GM18870 (cell line): ENCODE measurements at regions not wholly inside any gene's neighbourhood (a gene's known extent, or its start where the extent isn't known, plus 50 kb on each side); places are given as distances from the start of the nearest gene placed in this dataset.
"Not testable (repeated sequence)": the region's sequence is repeated elsewhere in the genome, so short reads cannot be mapped to it uniquely, and the experiment has no call there.

ENCODE experiments used
- ATAC-seq: cut with Tn5 transposase; IDR thresholded peaks from one replicate; pipeline ENCODE4 v1.9.1; 2021; ENCODE audit warnings: moderate library complexity; ENCODE audit not compliant: unreplicated experiment

DNA sequence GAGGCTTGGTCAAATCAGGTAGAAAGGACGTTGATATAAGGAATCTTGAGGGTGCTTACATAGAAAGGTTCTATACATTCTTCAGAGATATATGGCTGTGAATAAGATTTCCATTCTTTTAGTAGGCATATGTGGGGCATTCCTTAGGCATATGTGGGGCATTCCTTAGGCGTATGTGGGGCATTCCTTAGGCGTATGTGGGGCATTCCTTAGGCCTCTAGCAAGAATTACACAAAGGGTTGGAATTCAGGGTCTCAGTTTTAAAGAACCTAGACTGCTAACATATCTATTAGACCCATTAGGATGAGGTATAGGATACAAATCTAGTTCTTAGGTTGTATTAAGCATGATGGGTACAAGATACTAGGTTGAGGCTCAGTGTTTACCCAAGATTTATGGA is 607.8 kb downstream of the SI start:
- ATAC-seq, result no peak

GRCh38 chr3:164468055-164468454 is 610.2 kb downstream of the SI start:
- ATAC-seq, result no peak

DNA sequence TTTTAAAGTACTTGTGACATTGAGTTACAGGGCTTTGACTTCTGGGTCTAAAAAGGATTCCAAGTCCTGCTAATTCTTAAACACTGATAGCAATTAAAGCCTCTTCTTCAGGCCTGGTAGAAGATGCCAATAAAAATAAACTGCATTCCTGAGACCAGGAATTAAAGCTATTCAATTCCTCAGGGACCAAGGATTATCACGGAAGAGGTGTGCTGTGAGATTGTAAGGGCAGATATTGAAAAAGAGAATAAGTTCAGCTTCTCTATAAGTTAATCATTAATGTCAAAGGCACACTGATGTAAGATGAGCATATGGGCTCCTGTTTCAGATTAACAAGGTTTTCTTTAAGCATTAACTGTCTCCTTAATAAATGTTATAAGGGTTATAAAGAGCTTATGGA is 611.3 kb downstream of the SI start:
- ATAC-seq, result no peak

DNA sequence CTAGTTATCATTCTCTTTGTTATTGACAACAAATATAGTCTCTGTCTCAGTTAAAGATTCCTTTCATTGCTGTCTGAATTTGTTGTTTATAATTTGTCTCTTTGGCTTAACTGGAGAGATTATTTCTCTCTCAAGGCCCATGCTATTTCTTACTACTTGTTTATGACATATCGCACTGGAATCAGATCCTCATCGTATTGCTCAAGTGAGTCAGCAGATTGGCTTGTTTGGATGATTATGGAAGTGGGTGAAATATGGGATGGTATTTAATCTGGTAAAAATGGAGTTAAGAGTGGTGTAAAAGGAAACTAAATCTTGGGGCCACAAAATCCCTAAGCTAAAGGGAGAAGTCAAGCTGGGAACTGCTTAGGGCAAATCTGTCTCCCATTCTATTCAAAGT is 613.1 kb downstream of the SI start:
- no peak for ATAC-seq

DNA sequence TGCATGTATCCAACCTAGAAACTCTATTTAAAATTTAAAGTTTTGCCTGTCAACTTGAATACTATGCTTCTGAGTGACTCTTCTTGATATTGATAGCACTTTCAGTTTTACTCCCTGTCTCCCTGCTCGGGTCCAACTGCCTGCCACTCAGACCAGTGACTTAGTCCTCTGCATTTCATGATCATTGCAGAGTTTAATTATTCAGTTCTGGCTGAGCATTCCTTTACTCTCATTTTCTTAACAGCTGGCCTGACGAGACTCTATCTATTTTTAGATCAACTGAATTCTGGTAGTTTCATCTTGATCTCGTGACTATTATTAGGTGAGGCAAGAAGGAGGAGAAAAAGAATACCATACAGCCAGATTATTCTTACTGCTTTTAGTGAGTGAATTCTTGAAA is 617.4 kb downstream of the SI start:
- no peak for ATAC-seq

DNA sequence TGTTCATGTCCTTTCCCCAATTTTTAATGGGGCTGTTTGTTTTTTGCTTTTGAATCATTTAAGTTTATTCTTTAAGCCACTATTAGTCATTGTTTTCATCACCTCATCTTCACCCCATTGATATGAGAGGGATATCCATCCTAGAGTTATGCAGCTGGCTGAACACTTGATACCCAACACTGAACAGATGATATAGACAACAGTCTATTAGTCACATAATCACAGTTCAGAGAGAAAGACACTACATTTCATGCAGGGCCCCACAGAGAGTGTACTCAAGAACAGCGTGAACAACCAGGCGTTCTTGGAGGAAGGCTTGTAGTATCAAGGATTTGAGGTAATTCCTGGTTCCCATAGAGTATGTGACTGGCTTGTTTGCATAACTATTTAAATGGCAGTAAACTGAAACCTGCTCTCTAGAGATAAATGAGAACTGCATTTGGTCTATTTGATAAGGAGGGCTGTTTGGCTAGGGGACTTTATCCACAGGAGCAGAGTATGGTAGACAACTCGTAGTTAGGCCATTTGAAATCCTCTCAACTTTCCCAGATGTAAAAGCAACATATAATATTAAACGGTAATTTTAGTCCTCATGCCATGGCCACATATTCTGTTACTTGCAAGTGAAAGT is 618.7 kb downstream of the SI start:
- ATAC-seq, result no peak

GRCh38 chr3:164458986-164459385 is 619.3 kb downstream of the SI start:
- no peak for ATAC-seq

DNA sequence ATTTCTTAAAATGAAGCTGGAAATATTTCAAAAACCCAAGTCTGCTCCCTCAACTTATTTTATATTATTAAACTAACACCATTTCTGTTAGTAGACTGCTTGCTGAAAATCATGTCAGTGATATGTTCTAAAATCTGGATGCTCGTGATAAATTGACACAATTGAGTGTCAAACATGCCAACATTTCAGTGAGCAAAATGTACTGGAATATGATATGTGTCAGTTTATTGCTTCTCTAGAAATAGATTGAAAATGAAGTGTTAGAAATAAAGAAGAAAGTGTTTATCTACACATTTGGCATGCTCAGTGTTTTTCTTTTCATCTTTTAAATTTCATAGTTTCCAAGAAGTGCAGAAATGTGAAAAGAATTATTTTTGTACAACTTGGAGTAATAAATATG is 624.6 kb downstream of the SI start:
- ATAC-seq, result no peak

DNA sequence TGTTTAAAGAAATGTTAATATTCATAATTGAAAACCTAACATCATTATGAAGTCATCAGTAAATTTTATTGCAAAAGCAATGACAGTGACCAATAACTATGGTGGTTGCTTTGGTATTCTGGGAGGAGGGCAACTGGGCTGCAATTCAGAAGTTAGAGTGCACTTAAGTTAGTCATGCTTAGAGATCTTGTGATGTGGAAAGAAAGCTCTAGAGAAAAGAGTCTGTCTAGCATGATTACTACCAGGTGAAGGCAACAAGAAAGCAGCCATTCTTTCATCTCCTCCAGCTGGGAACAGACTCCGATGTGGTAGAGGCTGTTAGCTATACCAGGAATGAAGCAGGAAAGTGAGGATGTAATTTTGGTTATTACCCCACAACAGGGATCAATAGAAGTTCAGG is 625.6 kb downstream of the SI start:
- no peak for ATAC-seq

- ATAC-seq, result no peak
Measured at GRCh38 chr3:164451072-164451910, 627.0 kb downstream of the SI start.

- ATAC-seq, result no peak
Measured at GRCh38 chr3:164450276-164450905, 627.9 kb downstream of the SI start.

- ATAC-seq, result no peak
Measured at GRCh38 chr3:164419220-164419619, 659.1 kb downstream of the SI start.

DNA sequence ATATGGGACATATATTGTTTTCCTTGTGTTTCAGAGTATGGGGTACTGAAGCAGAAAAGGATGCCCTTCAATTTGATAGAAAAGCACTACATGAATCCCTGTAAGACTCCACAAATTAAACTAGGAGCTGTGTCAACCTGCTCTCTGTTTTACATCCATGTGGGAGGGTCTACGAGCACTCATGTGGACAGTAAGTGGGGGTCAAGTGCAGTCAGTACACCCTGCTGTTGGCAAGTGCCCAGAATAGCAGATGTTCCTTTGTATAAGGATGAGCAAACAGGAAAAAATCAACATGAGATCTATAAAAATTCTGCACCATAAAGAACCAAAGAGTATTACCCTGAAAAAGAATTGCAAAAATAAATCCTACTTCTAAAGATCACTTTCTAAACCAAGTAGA is 659.9 kb downstream of the SI start:
- ATAC-seq, result no peak

- no peak for ATAC-seq
Measured at GRCh38 chr3:164417955-164418354, 660.3 kb downstream of the SI start.

GRCh38 chr3:164416491-164417222 is 661.6 kb downstream of the SI start:
- no peak for ATAC-seq

GRCh38 chr3:164408326-164408725 is 670.0 kb downstream of the SI start:
- no peak for ATAC-seq

- ATAC-seq, result no peak
Measured at GRCh38 chr3:164407111-164407510, 671.2 kb downstream of the SI start.

DNA sequence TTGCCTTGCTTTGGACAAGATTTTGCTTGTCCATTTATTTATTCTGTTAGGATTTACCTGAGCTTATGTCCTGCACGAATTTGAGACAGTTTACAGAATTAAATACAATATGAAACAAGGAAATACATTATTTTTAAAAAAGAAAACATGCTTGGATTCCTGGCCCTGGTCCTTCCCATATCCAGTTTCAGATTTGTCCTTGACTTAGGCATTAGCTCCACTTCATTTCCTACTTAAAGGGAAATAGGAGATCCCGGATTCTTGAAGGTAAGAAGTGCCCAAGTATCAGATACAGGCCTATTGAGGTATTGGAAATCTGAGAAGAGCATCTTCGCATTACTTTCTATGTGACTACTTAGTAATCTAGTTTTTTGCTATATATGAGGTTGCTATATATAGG is 672.0 kb downstream of the SI start:
- ATAC-seq, result no peak

DNA sequence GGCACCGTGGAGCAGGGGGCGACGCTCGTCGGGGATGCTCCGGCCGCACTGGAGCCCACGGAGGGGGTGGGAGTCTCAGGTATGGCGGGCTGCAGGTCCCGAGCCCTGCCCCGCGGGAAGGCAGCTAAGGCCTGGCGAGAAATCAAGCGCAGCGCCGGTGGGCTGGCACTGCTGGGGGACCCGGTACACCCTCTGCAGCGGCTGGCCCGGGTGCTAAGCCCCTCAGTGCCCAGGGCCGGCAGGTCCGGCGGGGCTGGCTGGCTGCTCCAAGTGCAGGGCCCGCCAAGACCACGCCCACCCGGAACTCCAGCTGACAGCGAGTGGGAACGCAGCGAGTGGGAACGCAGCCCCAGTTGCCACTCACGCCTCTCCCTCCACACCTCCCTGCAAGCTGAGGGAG is 676.4 kb downstream of the SI start:
- ATAC-seq, result no peak

DNA sequence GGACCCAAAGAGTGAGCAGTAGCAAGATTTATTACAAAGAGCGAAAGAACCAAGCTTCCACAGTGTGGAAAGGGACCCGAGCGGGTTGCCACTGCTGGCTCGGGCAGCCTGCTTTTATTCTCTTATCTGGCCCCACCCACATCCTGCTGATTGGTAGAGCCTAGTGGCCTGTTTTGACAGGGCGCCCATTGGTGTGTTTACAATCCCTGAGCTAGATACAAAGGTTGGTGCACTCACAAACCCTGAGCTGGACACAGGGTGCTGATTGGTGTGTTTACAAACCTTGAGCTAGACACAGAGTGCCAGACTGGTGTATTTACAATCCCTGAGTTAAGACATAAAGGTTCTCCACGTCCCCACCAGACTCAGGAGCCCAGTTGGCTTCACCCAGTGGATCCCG is 676.9 kb downstream of the SI start:
- ATAC-seq, result not testable (repeated sequence)

DNA sequence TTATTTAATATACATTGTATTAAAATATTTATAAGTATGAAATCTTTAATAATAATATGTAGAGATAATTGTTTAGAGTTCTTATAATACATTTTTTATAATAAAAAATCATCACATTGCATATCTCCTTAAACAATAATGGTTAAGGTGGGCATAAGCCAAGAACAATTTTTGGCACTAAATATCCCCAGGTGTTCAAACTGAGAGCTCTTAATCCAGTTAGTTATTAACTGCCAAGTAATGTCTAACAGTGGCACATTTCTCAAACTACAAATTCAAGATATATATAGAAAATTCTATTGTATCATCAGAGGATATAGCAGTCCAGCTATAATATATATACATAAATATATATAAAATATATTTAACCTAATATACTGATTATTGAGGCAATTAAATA is 680.8 kb downstream of the SI start:
- ATAC-seq, result no peak

DNA sequence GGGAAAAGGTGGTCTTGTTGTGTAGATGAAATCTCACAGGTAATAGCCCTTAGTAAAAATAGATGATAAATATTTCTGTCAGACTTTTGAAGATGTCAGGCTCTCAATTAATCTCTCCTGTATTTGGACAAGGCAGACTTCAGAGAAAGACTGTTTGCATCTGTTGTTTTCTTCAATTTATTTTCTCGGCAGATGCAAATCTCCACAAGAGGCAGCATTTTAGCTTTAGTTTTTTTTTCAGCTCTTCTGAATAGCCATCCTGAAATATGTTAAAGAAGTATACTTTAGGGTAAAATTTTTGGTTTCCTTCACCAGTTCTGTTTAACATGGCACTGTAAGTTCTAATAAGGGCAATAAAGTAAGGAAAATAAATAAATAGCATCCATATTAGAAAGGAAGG is 685.1 kb downstream of the SI start:
- ATAC-seq, result no peak
